ENCODE measurements at regions not wholly inside any gene's neighbourhood (a gene's known extent, or its start where the extent isn't known, plus 50 kb on each side); places are given as distances from the start of the nearest gene placed in this dataset.

DNA sequence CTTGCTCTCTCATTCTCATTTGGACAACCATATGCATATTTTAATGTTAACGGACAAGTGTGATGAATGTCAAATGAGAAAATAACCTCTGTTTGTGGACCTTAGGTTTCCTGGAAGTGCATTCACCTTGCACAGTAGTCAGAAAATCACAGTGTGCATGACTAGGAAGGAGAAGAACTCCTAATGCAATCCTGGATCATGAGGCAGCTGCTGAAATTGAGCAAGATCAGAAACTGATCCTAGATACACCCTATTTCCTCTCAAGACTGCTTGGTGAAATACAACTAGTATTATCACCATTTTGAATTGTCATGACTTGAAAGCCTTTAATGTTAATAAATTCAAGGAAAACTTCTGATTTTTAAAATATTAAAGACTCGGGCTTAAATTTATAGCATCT, 1148.9 kb downstream of the STIM2 start:
- BruUV-seq (replicated peaks) = no TSS peak
- DNase-seq (ENCODE audit: low read depth, low spot score) (no peak), ATAC-seq (no peak)
- no peak overlapping the region for H3K27ac ChIP-seq (ENCODE audit: low read length)
- no peaks in the 10 kb centered on the region for H3K36me3 ChIP-seq (ENCODE audit: control insufficient read depth, insufficient read depth, low read length)
- no peaks in the 10 kb centered on the region for H3K27me3 ChIP-seq (ENCODE audit: control insufficient read depth, insufficient read depth, low read length)
- POLR2A ChIA-PET = no interaction called here
- H3K9me3 ChIP-seq (ENCODE audit: control insufficient read depth, insufficient read depth, low read depth, low read length) = no peaks in the 10 kb centered on the region
- no peak overlapping the region for H3K4me3 ChIP-seq (ENCODE audit: low read depth in 2 of 2, low read length in 2 of 2)
- in situ Hi-C loops (cut with HindIII; ENCODE audit: low pct_unique_long_range_greater_than_20kb, low sequenced_read_pairs) (no loop called here), intact Hi-C loops (cut with micrococcal nuclease; ENCODE audit: unreplicated experiment) (no loop called here)
- CTCF ChIA-PET = no interaction called here
- H3K4me1 ChIP-seq (ENCODE audit: control insufficient read depth, insufficient read depth, low read length) = no peaks in the 10 kb centered on the region
- TF ChIP-seq, protein P1, sequence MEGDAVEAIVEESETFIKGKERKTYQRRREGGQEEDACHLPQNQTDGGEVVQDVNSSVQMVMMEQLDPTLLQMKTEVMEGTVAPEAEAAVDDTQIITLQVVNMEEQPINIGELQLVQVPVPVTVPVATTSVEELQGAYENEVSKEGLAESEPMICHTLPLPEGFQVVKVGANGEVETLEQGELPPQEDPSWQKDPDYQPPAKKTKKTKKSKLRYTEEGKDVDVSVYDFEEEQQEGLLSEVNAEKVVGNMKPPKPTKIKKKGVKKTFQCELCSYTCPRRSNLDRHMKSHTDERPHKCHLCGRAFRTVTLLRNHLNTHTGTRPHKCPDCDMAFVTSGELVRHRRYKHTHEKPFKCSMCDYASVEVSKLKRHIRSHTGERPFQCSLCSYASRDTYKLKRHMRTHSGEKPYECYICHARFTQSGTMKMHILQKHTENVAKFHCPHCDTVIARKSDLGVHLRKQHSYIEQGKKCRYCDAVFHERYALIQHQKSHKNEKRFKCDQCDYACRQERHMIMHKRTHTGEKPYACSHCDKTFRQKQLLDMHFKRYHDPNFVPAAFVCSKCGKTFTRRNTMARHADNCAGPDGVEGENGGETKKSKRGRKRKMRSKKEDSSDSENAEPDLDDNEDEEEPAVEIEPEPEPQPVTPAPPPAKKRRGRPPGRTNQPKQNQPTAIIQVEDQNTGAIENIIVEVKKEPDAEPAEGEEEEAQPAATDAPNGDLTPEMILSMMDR (IDR thresholded peaks at IDR 0.05) = no peak
- TF ChIP-seq SIN3A (IDR thresholded peaks at IDR 0.05; ENCODE audit: borderline replicate concordance, insufficient read depth, low read depth, low read length) = no peak
- TF ChIP-seq TCF7L2 (IDR thresholded peaks at IDR 0.05; ENCODE audit: low read depth, low read length) = no peak
- TF ChIP-seq, protein P2, sequence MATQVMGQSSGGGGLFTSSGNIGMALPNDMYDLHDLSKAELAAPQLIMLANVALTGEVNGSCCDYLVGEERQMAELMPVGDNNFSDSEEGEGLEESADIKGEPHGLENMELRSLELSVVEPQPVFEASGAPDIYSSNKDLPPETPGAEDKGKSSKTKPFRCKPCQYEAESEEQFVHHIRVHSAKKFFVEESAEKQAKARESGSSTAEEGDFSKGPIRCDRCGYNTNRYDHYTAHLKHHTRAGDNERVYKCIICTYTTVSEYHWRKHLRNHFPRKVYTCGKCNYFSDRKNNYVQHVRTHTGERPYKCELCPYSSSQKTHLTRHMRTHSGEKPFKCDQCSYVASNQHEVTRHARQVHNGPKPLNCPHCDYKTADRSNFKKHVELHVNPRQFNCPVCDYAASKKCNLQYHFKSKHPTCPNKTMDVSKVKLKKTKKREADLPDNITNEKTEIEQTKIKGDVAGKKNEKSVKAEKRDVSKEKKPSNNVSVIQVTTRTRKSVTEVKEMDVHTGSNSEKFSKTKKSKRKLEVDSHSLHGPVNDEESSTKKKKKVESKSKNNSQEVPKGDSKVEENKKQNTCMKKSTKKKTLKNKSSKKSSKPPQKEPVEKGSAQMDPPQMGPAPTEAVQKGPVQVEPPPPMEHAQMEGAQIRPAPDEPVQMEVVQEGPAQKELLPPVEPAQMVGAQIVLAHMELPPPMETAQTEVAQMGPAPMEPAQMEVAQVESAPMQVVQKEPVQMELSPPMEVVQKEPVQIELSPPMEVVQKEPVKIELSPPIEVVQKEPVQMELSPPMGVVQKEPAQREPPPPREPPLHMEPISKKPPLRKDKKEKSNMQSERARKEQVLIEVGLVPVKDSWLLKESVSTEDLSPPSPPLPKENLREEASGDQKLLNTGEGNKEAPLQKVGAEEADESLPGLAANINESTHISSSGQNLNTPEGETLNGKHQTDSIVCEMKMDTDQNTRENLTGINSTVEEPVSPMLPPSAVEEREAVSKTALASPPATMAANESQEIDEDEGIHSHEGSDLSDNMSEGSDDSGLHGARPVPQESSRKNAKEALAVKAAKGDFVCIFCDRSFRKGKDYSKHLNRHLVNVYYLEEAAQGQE (IDR thresholded peaks at IDR 0.05; ENCODE audit: insufficient read depth in 1 of 2, low read depth in 2 of 2, low read length in 1 of 2) = no peak
- TF ChIP-seq POLR2AphosphoS5 (IDR thresholded peaks at IDR 0.05; ENCODE audit: low read depth, low read length) = no peak

DNA sequence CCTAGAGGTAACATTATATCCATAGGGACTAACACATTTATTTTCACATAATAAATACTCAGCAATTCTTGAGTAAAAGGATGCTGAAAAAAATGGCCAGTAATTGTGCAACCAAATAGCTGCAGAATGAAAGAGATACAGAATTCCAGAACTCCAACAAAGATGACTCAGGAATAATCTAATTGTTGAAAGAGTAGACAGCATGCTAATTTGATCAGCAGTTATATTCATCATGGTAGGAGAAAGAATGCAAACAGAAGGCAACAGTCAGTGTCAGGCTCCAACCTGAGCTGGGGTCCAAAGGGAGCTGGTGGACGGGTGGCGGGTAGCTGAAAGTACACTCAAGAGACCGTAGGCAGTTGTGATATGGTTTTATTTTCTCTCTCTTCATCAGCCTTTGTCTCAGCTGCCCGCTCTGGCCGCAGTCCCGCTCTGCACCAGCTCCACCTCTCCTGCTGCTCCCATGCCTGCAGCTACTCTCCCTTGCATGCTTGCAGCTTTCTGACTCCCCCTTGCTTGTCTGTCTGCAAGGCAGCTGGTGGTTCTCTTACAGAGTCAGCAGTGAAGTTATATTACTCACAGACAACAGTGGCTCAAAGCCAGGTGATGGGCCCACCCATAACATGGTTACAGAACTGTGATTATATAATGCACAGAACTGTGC, 1150.1 kb downstream of the STIM2 start:
- CTCF ChIA-PET = no interaction called here
- no peaks in the 10 kb centered on the region for H3K27me3 ChIP-seq (ENCODE audit: control insufficient read depth, insufficient read depth, low read length)
- TF ChIP-seq SIN3A (IDR thresholded peaks at IDR 0.05; ENCODE audit: borderline replicate concordance, insufficient read depth, low read depth, low read length) = no peak
- TF ChIP-seq POLR2AphosphoS5 (IDR thresholded peaks at IDR 0.05; ENCODE audit: low read depth, low read length) = no peak
- TF ChIP-seq, protein P2 (IDR thresholded peaks at IDR 0.05; ENCODE audit: insufficient read depth in 1 of 2, low read depth in 2 of 2, low read length in 1 of 2) = no peak
- TF ChIP-seq, protein P1 (IDR thresholded peaks at IDR 0.05) = no peak
- no peak for TF ChIP-seq TCF7L2 (IDR thresholded peaks at IDR 0.05; ENCODE audit: low read depth, low read length)
- ATAC-seq (no peak), DNase-seq (ENCODE audit: low read depth, low spot score) (no peak)
- no peak overlapping the region for H3K27ac ChIP-seq (ENCODE audit: low read length)
- H3K9me3 ChIP-seq (ENCODE audit: control insufficient read depth, insufficient read depth, low read depth, low read length) = no peaks in the 10 kb centered on the region
- no peak overlapping the region for H3K4me3 ChIP-seq (ENCODE audit: low read depth in 2 of 2, low read length in 2 of 2)
- intact Hi-C loops (cut with micrococcal nuclease; ENCODE audit: unreplicated experiment) = no loop called here
- POLR2A ChIA-PET = no interaction called here
- BruUV-seq (replicated peaks) = no TSS peak
- H3K36me3 ChIP-seq (ENCODE audit: control insufficient read depth, insufficient read depth, low read length) = no peaks in the 10 kb centered on the region
- in situ Hi-C loops (cut with HindIII; ENCODE audit: low pct_unique_long_range_greater_than_20kb, low sequenced_read_pairs) = no loop called here
- H3K4me1 ChIP-seq (ENCODE audit: control insufficient read depth, insufficient read depth, low read length) = no peaks in the 10 kb centered on the region

Measured in Panc1 (cell line).